ENCODE measurements at regions not wholly inside any gene's neighbourhood (a gene's known extent, or its start where the extent isn't known, plus 50 kb on each side); places are given as distances from the start of the nearest gene placed in this dataset.

DNA sequence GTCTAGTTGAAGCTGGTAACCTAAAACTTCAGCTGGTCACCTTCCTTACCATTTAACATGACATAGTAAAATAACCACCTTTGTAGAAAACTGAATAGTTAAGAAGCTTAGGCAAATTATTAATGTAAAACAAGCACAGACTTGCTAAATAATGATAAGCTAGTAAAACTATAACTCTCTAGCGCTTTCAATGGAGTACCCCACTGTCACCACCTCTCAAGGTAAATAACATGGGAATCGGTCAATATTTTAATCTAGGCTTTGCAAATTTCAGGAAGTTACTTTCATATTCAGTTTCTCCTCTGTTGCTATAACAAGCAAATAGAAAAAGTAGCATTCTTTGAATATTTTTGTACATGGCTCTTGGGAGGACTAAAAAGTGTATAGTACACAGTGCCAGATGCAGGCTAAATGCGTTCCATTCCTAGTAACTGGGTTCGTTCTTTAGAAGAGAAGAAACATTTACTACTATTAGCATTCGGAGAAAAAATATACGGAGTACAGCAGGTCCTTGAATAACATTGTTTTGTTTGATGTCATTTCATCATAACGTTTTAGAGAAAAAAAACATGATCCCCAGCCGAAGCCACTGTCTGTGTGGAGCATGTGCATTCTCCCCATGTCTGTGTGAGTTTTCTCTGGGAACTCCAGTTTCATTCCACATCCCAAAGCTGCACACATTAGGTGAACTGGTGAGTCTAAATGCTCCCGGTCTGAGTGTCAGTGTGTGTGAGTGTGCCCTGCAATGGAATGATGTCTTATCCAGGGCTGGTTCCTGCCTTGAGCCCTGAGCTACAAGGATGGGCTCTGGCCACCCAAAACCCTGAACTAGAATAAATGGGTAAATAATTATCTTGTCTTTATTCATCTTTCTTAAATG is 52.5 kb downstream of the EPRS1 start:
- Histone ChIP-seq H3K27ac (ENCODE audit: low read depth, low read length) (no peak overlapping the region), H3K36me3 (ENCODE audit: control insufficient read depth, insufficient read depth, low read length) (peaks cover 59% of the 10 kb centered on the region), H3K9me3 (ENCODE audit: control insufficient read depth, insufficient read depth, low read depth, low read length) (no peaks in the 10 kb centered on the region)

DNA sequence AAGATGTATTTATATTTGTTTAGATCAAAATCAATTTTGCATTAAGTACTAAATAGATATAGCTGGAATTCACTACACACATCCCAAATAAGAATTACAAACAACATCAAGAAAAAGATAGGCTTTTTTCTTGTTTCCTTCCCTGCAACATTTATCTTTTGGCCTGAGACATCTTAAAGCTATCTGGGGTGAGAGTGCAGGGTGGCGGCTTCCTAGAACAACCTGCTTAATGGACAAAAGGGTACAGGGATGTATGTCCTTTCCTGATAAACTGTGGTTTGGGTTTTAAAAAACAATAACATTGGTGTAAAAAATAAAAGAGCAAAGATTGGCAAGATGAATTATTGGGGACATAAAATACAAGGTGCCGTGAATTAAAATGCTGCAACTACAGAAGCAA is 54.4 kb downstream of the EPRS1 start:
- no peaks in the 10 kb centered on the region for H3K27me3 ChIP-seq (ENCODE audit: control insufficient read depth, insufficient read depth, low read length)
- no peak overlapping the region for H3K9ac ChIP-seq (ENCODE audit: low read length)
- no peaks in the 10 kb centered on the region for H3K4me1 ChIP-seq (ENCODE audit: control insufficient read depth, insufficient read depth, low read length)
- H3K27ac ChIP-seq (ENCODE audit: low read depth, low read length): no peak overlapping the region
- H3K36me3 ChIP-seq (ENCODE audit: control insufficient read depth, insufficient read depth, low read length): peaks cover 57% of the 10 kb centered on the region
- H3K9me3 ChIP-seq (ENCODE audit: control insufficient read depth, insufficient read depth, low read depth, low read length): no peaks in the 10 kb centered on the region
- no peak overlapping the region for H3K4me3 ChIP-seq (ENCODE audit: low read depth, low read length)

More for the DNA sequence above, 52.5 kb downstream of the EPRS1 start:
- H3K4me3 ChIP-seq (ENCODE audit: low read depth, low read length): no peak overlapping the region
- H3K9ac ChIP-seq (ENCODE audit: low read length): no peak overlapping the region
- H3K4me1 ChIP-seq (ENCODE audit: control insufficient read depth, insufficient read depth, low read length): no peaks in the 10 kb centered on the region
- no peaks in the 10 kb centered on the region for H3K27me3 ChIP-seq (ENCODE audit: control insufficient read depth, insufficient read depth, low read length)

DNA sequence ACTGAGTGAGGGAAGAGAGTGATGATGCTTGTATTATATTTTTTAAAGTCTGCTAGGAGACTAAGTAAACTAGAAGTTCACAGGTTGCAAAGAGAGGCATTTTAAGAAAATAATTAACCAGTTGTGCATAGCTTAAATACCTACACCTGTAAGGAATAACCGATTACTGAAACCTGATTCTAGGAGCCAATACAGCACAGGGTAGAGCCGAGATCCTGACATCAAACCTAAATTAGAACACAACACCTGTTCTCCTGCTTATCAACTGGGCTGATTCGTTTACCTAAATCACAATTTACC is 54.8 kb downstream of the EPRS1 start:
- H3K9me3 ChIP-seq (ENCODE audit: control insufficient read depth, insufficient read depth, low read depth, low read length): no peaks in the 10 kb centered on the region
- no peak overlapping the region for H3K9ac ChIP-seq (ENCODE audit: low read length)
- peaks cover 57% of the 10 kb centered on the region for H3K36me3 ChIP-seq (ENCODE audit: control insufficient read depth, insufficient read depth, low read length)
- H3K4me1 ChIP-seq (ENCODE audit: control insufficient read depth, insufficient read depth, low read length): no peaks in the 10 kb centered on the region
- H3K27me3 ChIP-seq (ENCODE audit: control insufficient read depth, insufficient read depth, low read length): no peaks in the 10 kb centered on the region
- no peak overlapping the region for H3K27ac ChIP-seq (ENCODE audit: low read depth, low read length)
- H3K4me3 ChIP-seq (ENCODE audit: low read depth, low read length): no peak overlapping the region

DNA sequence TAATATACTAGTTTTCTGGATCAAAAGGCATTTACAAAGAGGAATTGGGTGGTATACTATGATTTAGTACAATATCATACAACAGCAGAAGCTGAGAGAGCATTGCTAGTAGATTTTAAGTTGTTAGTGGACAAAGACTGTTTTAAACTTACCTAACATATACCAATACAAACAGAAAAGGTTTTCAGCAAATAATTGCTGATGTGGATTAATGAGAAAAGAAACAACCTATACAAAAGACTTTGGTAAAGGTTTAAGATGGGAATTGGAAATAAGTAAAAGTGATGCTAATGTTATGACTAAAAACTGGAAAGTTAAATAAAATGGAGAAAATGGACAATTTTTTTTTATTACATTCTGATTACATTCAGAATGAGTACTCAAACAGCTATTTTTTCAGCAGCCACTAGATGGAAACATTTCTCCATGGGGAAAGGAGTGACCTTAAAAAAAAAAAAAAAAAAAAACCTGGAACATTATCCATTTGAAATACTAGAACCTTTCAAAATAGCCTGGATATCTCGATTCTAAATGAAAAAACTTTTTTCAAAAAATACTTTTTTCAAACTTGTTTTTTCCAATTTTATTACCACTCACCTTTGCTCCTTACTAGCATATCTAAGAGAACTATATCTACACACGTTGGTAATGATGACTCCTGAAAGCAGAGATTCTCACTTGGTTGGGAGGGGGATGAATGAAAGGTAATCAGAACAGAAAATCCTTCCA is 55.4 kb downstream of the EPRS1 start:
- Histone ChIP-seq H3K4me1 (ENCODE audit: control insufficient read depth, insufficient read depth, low read length) (no peaks in the 10 kb centered on the region), H3K9ac (ENCODE audit: low read length) (no peak overlapping the region), H3K9me3 (ENCODE audit: control insufficient read depth, insufficient read depth, low read depth, low read length) (no peaks in the 10 kb centered on the region), H3K4me3 (ENCODE audit: low read depth, low read length) (no peak overlapping the region), H3K27ac (ENCODE audit: low read depth, low read length) (no peak overlapping the region), H3K27me3 (ENCODE audit: control insufficient read depth, insufficient read depth, low read length) (no peaks in the 10 kb centered on the region), H3K36me3 (ENCODE audit: control insufficient read depth, insufficient read depth, low read length) (peaks cover 57% of the 10 kb centered on the region)

DNA sequence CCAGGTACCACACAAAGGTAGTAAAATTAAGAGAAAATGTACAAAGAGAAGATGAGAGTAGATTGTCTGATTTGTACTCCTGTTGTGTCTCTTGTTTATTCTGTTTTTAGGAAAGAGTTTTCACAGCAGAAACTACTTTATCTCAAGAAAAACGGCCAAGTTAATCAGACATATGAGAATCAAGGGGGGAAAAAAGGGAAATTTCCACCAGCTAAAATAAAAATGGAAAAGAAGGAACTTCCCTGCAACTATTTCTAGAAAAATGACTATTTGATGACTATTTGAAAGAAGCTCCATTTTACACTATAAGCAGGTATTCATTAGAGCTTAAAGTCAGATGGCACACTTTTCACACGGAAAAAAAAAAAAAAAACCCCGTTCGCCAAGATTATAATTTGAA is 56.5 kb downstream of the EPRS1 start:
- no peak overlapping the region for H3K4me3 ChIP-seq (ENCODE audit: low read depth, low read length)
- no peak overlapping the region for H3K9ac ChIP-seq (ENCODE audit: low read length)
- no peak overlapping the region for H3K27ac ChIP-seq (ENCODE audit: low read depth, low read length)
- H3K4me1 ChIP-seq (ENCODE audit: control insufficient read depth, insufficient read depth, low read length): no peaks in the 10 kb centered on the region
- H3K27me3 ChIP-seq (ENCODE audit: control insufficient read depth, insufficient read depth, low read length): no peaks in the 10 kb centered on the region
- H3K9me3 ChIP-seq (ENCODE audit: control insufficient read depth, insufficient read depth, low read depth, low read length): no peaks in the 10 kb centered on the region
- H3K36me3 ChIP-seq (ENCODE audit: control insufficient read depth, insufficient read depth, low read length): peaks cover 48% of the 10 kb centered on the region

DNA sequence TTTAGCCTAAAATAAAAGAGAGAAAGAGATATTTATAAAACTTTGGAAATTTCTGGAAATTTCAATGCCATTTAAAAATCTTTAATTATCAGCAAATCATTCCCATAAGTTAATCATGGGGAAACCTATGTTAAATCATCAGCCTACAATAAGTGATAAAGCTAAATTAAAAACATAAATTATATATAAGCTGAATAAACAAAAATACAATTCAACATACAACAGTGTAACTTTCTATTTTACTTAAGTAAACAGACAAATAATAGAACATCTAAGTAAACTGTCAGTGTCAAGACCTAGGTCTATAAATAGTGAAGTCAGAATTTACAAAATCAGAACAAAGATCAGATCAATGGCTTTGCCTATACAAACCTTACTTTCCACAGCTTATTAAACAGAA is 57.5 kb downstream of the EPRS1 start:
- Histone ChIP-seq H3K9me3 (ENCODE audit: control insufficient read depth, insufficient read depth, low read depth, low read length) (no peaks in the 10 kb centered on the region), H3K27me3 (ENCODE audit: control insufficient read depth, insufficient read depth, low read length) (no peaks in the 10 kb centered on the region), H3K36me3 (ENCODE audit: control insufficient read depth, insufficient read depth, low read length) (peaks cover 48% of the 10 kb centered on the region), H3K27ac (ENCODE audit: low read depth, low read length) (no peak overlapping the region), H3K4me1 (ENCODE audit: control insufficient read depth, insufficient read depth, low read length) (no peaks in the 10 kb centered on the region), H3K9ac (ENCODE audit: low read length) (no peak overlapping the region), H3K4me3 (ENCODE audit: low read depth, low read length) (no peak overlapping the region)

DNA sequence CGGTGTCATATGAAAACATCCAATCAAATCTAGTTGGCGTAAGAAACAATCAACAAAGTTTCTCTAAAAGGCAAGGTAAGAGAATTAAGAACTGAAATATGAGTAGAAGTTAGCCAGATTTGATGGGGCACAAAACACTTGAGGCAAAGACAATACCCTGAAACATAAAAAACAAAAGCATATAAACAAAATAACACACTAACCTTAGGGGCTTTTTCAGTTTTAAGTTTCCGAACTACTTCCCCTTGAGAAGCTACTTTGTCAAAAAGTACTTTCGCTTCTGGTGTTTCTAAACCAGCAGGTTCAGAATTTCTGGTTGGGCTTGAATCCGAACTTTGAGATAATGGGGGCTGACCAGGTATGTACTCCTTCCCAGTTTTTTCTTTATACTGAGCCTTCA is 57.9 kb downstream of the EPRS1 start:
- H3K4me1 ChIP-seq (ENCODE audit: control insufficient read depth, insufficient read depth, low read length): no peaks in the 10 kb centered on the region
- H3K36me3 ChIP-seq (ENCODE audit: control insufficient read depth, insufficient read depth, low read length): peaks cover 50% of the 10 kb centered on the region
- no peak overlapping the region for H3K4me3 ChIP-seq (ENCODE audit: low read depth, low read length)

DNA sequence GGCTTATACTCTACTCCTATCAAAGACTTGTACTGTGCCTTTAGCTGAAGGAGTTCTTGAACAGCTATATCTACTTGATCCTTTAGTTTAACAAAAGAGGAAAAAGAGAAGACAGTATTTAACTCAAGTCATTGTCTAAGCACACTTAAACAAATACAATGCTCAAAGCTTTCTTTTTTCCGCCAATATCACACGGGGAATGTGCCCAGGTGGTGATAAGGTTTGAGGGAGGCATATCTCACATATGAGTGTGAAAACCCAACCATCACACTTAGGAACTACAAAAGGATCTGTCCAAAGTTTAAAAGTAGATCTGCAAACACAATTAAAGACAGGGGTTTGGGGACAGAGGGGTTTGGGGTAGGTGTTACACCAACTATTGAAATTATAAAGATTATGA is 59.0 kb upstream of the SLC30A10 start:
- H3K9ac ChIP-seq (ENCODE audit: low read length): no peak overlapping the region
- no peaks in the 10 kb centered on the region for H3K4me1 ChIP-seq (ENCODE audit: control insufficient read depth, insufficient read depth, low read length)
- H3K9me3 ChIP-seq (ENCODE audit: control insufficient read depth, insufficient read depth, low read depth, low read length): no peaks in the 10 kb centered on the region
- no peak overlapping the region for H3K4me3 ChIP-seq (ENCODE audit: low read depth, low read length)
- H3K27me3 ChIP-seq (ENCODE audit: control insufficient read depth, insufficient read depth, low read length): no peaks in the 10 kb centered on the region
- peaks cover 55% of the 10 kb centered on the region for H3K36me3 ChIP-seq (ENCODE audit: control insufficient read depth, insufficient read depth, low read length)
- no peak overlapping the region; the same call in 1 of the 2 replicates for H3K27ac ChIP-seq (ENCODE audit: low read depth, low read length)

More for the DNA sequence above, 57.9 kb downstream of the EPRS1 start:
- no peak overlapping the region for H3K9ac ChIP-seq (ENCODE audit: low read length)
- H3K27me3 ChIP-seq (ENCODE audit: control insufficient read depth, insufficient read depth, low read length): no peaks in the 10 kb centered on the region
- H3K27ac ChIP-seq (ENCODE audit: low read depth, low read length): no peak overlapping the region
- H3K9me3 ChIP-seq (ENCODE audit: control insufficient read depth, insufficient read depth, low read depth, low read length): no peaks in the 10 kb centered on the region

DNA sequence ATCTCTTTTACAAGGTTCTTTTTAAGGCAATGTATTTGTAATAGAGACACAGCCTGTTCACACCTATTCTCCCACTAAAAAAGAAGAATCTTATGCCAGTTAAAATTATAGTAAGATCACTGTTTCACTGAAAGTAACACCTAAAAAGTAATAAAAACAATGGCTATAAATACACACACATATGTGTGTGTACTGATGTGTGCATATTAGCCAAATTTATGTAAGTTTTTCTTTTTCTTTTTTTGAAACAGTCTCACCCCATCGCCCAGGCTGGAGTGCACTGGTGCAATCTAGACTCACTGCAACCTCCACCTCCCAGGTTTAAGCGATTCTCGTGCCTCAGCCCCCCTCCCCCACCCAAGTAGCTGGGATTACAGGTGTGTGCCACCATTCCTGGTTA is 56.8 kb upstream of the SLC30A10 start:
- Histone ChIP-seq H3K4me3 (ENCODE audit: low read depth, low read length) (no peak overlapping the region), H3K9ac (ENCODE audit: low read length) (no peak overlapping the region), H3K36me3 (ENCODE audit: control insufficient read depth, insufficient read depth, low read length) (peaks cover 71% of the 10 kb centered on the region)

More for the DNA sequence above, 56.8 kb upstream of the SLC30A10 start:
- no peaks in the 10 kb centered on the region for H3K27me3 ChIP-seq (ENCODE audit: control insufficient read depth, insufficient read depth, low read length)
- H3K9me3 ChIP-seq (ENCODE audit: control insufficient read depth, insufficient read depth, low read depth, low read length): no peaks in the 10 kb centered on the region
- no peaks in the 10 kb centered on the region for H3K4me1 ChIP-seq (ENCODE audit: control insufficient read depth, insufficient read depth, low read length)
- no peak overlapping the region for H3K27ac ChIP-seq (ENCODE audit: low read depth, low read length)
